Tibial nerve (tissue), 4 donors: ENCODE measurements at regions not wholly inside any gene's neighbourhood (a gene's known extent, or its start where the extent isn't known, plus 50 kb on each side); places are given as distances from the start of the nearest gene placed in this dataset.

Experiments
- CTCF ChIP-seq, 5 experiments: fragments of 200-600 bp in 3 of 5; fragments of 450-650 bp in 2 of 5; sonication (generic) in 3 of 5; IDR thresholded peaks; one replicate each; pipeline ENCODE4 v1.5.1; 2016 to 2019; ENCODE audit warnings: antibody characterized with exemption in 5 of 5, mild to moderate bottlenecking in 3 of 5, moderate library complexity in 2 of 5
- EP300 ChIP-seq, 2 donors: sonication (generic); formaldehyde crosslinking; IDR thresholded peaks; one replicate each; pipeline ENCODE4 v1.6.1; 2017; ENCODE audit warnings: antibody characterized with exemption in 2 of 2, mild to moderate bottlenecking in 1 of 2
- POLR2A ChIP-seq, 2 donors: fragments of 450-650 bp; IDR thresholded peaks; one replicate each; pipeline ENCODE4 v1.6.1; 2017; ENCODE audit warnings: antibody characterized with exemption in 2 of 2, mild to moderate bottlenecking in 2 of 2, moderate library complexity in 2 of 2

- TF ChIP-seq CTCF (IDR thresholded peaks at IDR 0.05) = no peak
- TF ChIP-seq POLR2A (IDR thresholded peaks at IDR 0.05) = no peak
- TF ChIP-seq EP300 (IDR thresholded peaks at IDR 0.05) = no peak
Observed at GRCh38 chr13:21868823-21869222, 197.9 kb downstream of the FGF9 start.
